GM12878 (cell line): ENCODE measurements at regions not wholly inside any gene's neighbourhood (a gene's known extent, or its start where the extent isn't known, plus 50 kb on each side); places are given as distances from the start of the nearest gene placed in this dataset.

Experiments used
- ATAC-seq: fragments of 200-7000 bp; cut with Tn5 transposase; 3 replicates; pipeline ENCODE4 v1.9.1; 2020; ENCODE audit warnings: mild to moderate bottlenecking, moderate library complexity
- BruUV-seq: library from RNA; stranded (reverse); fragments of 400-500 nt; replicated peaks from 2 replicates; lab custom pipeline; 2021; lab: Mats Ljungman, UMichigan
- CTCF ChIA-PET: fragments of 300-600 bp; sonication (Branson Sonifier 250); formaldehyde crosslinking; extraction: SDS; loops from one replicate; lab custom pipeline; 2021; ENCODE audit warnings: inconsistent platforms; lab: Yijun Ruan, JAX
- POLR2A ChIA-PET: fragments of 350-600 bp; formaldehyde crosslinking; extraction: SDS; loops from one replicate; lab custom pipeline; 2021; ENCODE audit warnings: inconsistent platforms; lab: Charles Lee
- RAD21 ChIA-PET: fragments of 300-600 bp; sonication (Branson Sonifier 250); formaldehyde crosslinking; loops from one replicate; lab custom pipeline; 2023; ENCODE audit warnings: antibody characterized with exemption; ENCODE audit not compliant: unreplicated experiment; lab: Charles Lee
- SMC1A ChIA-PET: fragments of 300-600 bp; sonication (Branson Sonifier 250); formaldehyde crosslinking; loops from one replicate; lab custom pipeline; 2023; ENCODE audit not compliant: unreplicated experiment, uncharacterized antibody; lab: Charles Lee
- DNase-seq: peaks from one replicate; pipeline ENCODE4 v3.0.0-alpha.2; 2011; ENCODE audit warnings: low read depth, low spot score
- FAIRE-seq: peaks from 3 replicates; lab custom pipeline; 2011; peaks lifted over from hg19 to GRCh38; lab: Jason Lieb, UNC
- H2AFZ ChIP-seq: 2 replicates; pipeline ENCODE4 v1.6.0; 2011; ENCODE audit warnings: low read depth, low read length, control low read depth; ENCODE audit not compliant: control insufficient read depth
- H3K27ac ChIP-seq: 2 replicates; pipeline ENCODE4 v1.5.1; 2011; ENCODE audit warnings: control low read depth; ENCODE audit not compliant: control insufficient read depth, insufficient read depth
- H3K27me3 ChIP-seq, 2 experiments: replicated peaks in 1 of 2; 2 replicates each; pipeline versions ENCODE4 v1.6.0 to v1.6.1; 2011; ENCODE audit warnings: low read length in 1 of 2; ENCODE audit not compliant: control insufficient read depth in 2 of 2, insufficient read depth in 2 of 2
- H3K36me3 ChIP-seq, 2 experiments: 2 replicates each; pipeline ENCODE4 v1.5.1; 2011; ENCODE audit warnings: low read length in 1 of 2; ENCODE audit not compliant: control insufficient read depth in 2 of 2, insufficient read depth in 2 of 2
- H3K4me1 ChIP-seq: 2 replicates; pipeline ENCODE4 v1.6.1; 2011; ENCODE audit warnings: mild to moderate bottlenecking, low read length, moderate library complexity, mixed read lengths; ENCODE audit not compliant: control insufficient read depth, insufficient read depth
- H3K4me2 ChIP-seq: 2 replicates; pipeline ENCODE4 v1.6.0; 2011; ENCODE audit warnings: control low read depth; ENCODE audit not compliant: control insufficient read depth, insufficient read depth
- H3K4me3 ChIP-seq: fragments of 200-600 bp; sonication (generic); 2 replicates; pipeline ENCODE4 v1.5.1; 2016
- H3K79me2 ChIP-seq: 2 replicates; pipeline ENCODE4 v1.6.0; 2011; ENCODE audit warnings: low read length; ENCODE audit not compliant: control insufficient read depth, insufficient read depth
- H3K9ac ChIP-seq: 2 replicates; pipeline ENCODE4 v1.8.0; 2011; ENCODE audit warnings: low read length, control low read depth, mixed read lengths; ENCODE audit not compliant: control insufficient read depth, insufficient read depth
- H3K9me3 ChIP-seq: replicated peaks from 3 replicates; pipeline ENCODE4 v1.5.1; 2011; ENCODE audit warnings: mild to moderate bottlenecking, low read length; ENCODE audit not compliant: control insufficient read depth, insufficient read depth
- H4K20me1 ChIP-seq: 2 replicates; pipeline ENCODE4 v1.6.0; 2011; ENCODE audit not compliant: control insufficient read depth, insufficient read depth
- BRCA1 ChIP-seq: IDR thresholded peaks from 2 replicates; pipeline ENCODE4 v1.6.1; 2011; ENCODE audit warnings: low read depth, low read length, improper control_type of control experiment
- FOXM1 ChIP-seq: IDR thresholded peaks from 2 replicates; pipeline ENCODE4 v1.6.1; 2012; ENCODE audit warnings: low read depth, mild to moderate bottlenecking, inconsistent platforms, low read length, moderate library complexity
- JUND ChIP-seq: IDR thresholded peaks from 2 replicates; pipeline ENCODE4 v1.6.1; 2012; ENCODE audit warnings: low read depth, mild to moderate bottlenecking, low read length, improper control_type of control experiment, moderate library complexity
- MEF2A ChIP-seq: IDR thresholded peaks from 2 replicates; pipeline ENCODE4 v1.6.1; 2011; ENCODE audit warnings: low read depth, mild to moderate bottlenecking, low read length, moderate library complexity; ENCODE audit not compliant: insufficient read depth
- POLR2A ChIP-seq: IDR thresholded peaks from 2 replicates; pipeline ENCODE4 v1.6.1; 2011; ENCODE audit warnings: low read depth, mild to moderate bottlenecking, low read length
- SIN3A ChIP-seq: IDR thresholded peaks from 2 replicates; pipeline ENCODE4 v1.6.1; 2012; ENCODE audit warnings: low read depth, low read length, improper control_type of control experiment
- TAF1 ChIP-seq: IDR thresholded peaks from 2 replicates; pipeline ENCODE4 v1.6.1; 2011; ENCODE audit warnings: mild to moderate bottlenecking, low read depth, low read length, borderline replicate concordance
- TARDBP ChIP-seq: IDR thresholded peaks from 2 replicates; pipeline ENCODE4 v1.6.1; 2016; ENCODE audit warnings: borderline replicate concordance
- TCF7 ChIP-seq: IDR thresholded peaks from 2 replicates; pipeline ENCODE4 v1.6.1; 2014; ENCODE audit warnings: antibody characterized with exemption, borderline replicate concordance
- WRNIP1 ChIP-seq: IDR thresholded peaks from 2 replicates; pipeline ENCODE4 v1.6.1; 2011; ENCODE audit warnings: low read depth, low read length, improper control_type of control experiment, borderline replicate concordance
- ZNF217 ChIP-seq: fragments of 450-650 bp; IDR thresholded peaks from 2 replicates; pipeline ENCODE4 v1.6.1; 2017; ENCODE audit warnings: antibody characterized with exemption, mild to moderate bottlenecking
- ZNF24 ChIP-seq: fragments of 450-650 bp; IDR thresholded peaks from 2 replicates; pipeline ENCODE4 v1.6.1; 2017; ENCODE audit warnings: antibody characterized with exemption, mild to moderate bottlenecking
- WGBS: methylation state at CpG from one replicate; pipeline ENCODE4 v1.1.6; 2016; ENCODE audit warnings: low lambda C conversion rate; ENCODE audit not compliant: insufficient replicate concordance, insufficient coverage; ENCODE audit errors: missing lambda C conversion rate; 5-methylcytosine and 5-hydroxymethylcytosine counted together
- in situ Hi-C: fragments of 300-500 bp; cut with MboI; formaldehyde crosslinking; loops from 9 replicates; pipeline ENCODE4 v1.14.3; 2018; ENCODE audit warnings: mixed read lengths
- intact Hi-C: fragments of 100-400 bp; cut with micrococcal nuclease; formaldehyde crosslinking; loops from one replicate; pipeline ENCODE4 v1.14.2; 2022; ENCODE audit not compliant: unreplicated experiment

DNA sequence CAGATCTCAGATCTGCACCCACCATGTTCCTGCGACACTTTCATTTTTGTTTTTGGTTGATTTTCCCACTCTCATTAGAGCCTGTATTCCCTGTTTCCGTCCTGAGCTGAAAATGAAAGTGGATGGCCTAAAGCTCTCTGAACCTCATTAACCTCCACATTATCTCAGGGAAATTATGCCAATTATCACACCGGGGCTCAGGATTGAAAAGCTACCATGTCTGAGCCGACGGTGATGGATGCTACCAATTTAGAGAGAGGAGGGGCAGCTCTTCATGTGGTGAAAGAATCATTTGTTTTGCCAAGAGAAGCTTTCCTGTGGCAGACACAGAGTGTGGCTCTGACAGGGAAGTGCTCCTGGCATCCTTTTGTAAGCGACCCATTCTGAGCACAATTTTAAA lies 410.4 kb upstream of the CDH11 start (continued):
- TF ChIP-seq FOXM1: no peak
- TF ChIP-seq TAF1: no peak
- TF ChIP-seq ZNF217: no peak
- TF ChIP-seq MEF2A: no peak
- no peak for TF ChIP-seq WRNIP1
- TF ChIP-seq BRCA1: no peak
- no peak for TF ChIP-seq JUND
- TF ChIP-seq SIN3A: no peak
- TF ChIP-seq ZNF24: no peak
- TF ChIP-seq POLR2A: no peak

DNA sequence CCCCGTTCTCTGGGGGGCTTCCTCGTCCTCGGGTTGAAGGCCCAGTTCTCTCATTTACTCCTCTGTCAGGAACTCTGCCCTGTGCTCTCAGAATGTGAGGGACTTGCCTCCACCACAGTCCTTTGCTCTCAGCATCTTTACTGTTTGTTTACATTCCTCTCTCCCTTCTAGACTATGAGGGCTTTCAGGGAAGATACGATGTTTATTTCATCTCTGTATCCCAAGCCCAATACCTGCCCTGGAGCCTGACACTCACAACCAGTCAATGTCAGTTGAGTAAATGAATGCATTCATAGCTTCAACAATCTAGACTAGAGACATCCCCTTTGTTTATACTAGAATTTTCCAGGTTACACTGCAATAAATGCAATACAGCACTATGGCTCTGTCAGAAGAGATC lies 409.6 kb upstream of the CDH11 start:
- intact Hi-C loops (no loop called here), in situ Hi-C loops (no loop called here)
- Histone ChIP-seq H3K4me1 (no peaks in the 10 kb centered on the region), H3K4me2 (no peak overlapping the region), H3K36me3 (no peaks in the 10 kb centered on the region), H3K4me3 (no peak overlapping the region), H3K27ac (no peak overlapping the region), H4K20me1 (no peaks in the 10 kb centered on the region), H2AFZ (no peak overlapping the region), H3K9me3 (no peaks in the 10 kb centered on the region), H3K27me3 (no peaks in the 10 kb centered on the region), H3K9ac (no peak overlapping the region), H3K79me2 (no peaks in the 10 kb centered on the region)
- ChIA-PET SMC1A (no interaction called here), RAD21 (no interaction called here), CTCF (interaction anchor here (1.6 kb wide), 1 partner anchor 16 kb away, joined by 3 read pairs; no protein-coding TSS in a partner anchor), POLR2A (no interaction called here)
- ATAC-seq (no peak), DNase-seq (no peak), FAIRE-seq (no peak)
- WGBS: 8% methylated on average over 4 of the region's 4 CpGs
- no TSS peak for BruUV-seq
- TF ChIP-seq TARDBP (no peak), TCF7 (no peak), FOXM1 (no peak)
